Hepatocyte (in vitro differentiated cells): ENCODE measurements at regions not wholly inside any gene's neighbourhood (a gene's known extent, or its start where the extent isn't known, plus 50 kb on each side); places are given as distances from the start of the nearest gene placed in this dataset.
"Not testable (repeated sequence)": the region's sequence is repeated elsewhere in the genome, so short reads cannot be mapped to it uniquely, and the experiment has no call there.

Source experiments
- DNase-seq: peaks from one replicate; pipeline ENCODE4 v3.0.0-alpha.2; 2016; ENCODE audit warnings: low spot score
- H2AFZ ChIP-seq: fragments of 200-600 bp; sonication (generic); 2 replicates; pipeline ENCODE4 v1.6.0; 2016; ENCODE audit warnings: antibody characterized with exemption, mild to moderate bottlenecking
- H3K27ac ChIP-seq: fragments of 200-600 bp; sonication (generic); 2 replicates; pipeline ENCODE4 v1.5.1; 2016; ENCODE audit warnings: mild to moderate bottlenecking
- H3K27me3 ChIP-seq: fragments of 200-600 bp; sonication (generic); 2 replicates; pipeline ENCODE4 v1.6.1; 2016
- H3K36me3 ChIP-seq: fragments of 200-600 bp; sonication (generic); replicated peaks from 2 replicates; pipeline ENCODE4 v1.5.1; 2016; ENCODE audit warnings: low read depth; ENCODE audit not compliant: insufficient read depth
- H3K4me1 ChIP-seq: fragments of 200-600 bp; sonication (generic); 2 replicates; pipeline ENCODE4 v1.5.1; 2016; ENCODE audit warnings: mild to moderate bottlenecking, moderate library complexity; ENCODE audit not compliant: insufficient read depth
- H3K4me2 ChIP-seq: fragments of 200-600 bp; sonication (generic); 2 replicates; pipeline ENCODE4 v1.6.0; 2016
- H3K4me3 ChIP-seq: fragments of 200-600 bp; sonication (generic); 2 replicates; pipeline ENCODE4 v1.5.1; 2016; ENCODE audit warnings: mild to moderate bottlenecking
- H3K79me2 ChIP-seq: fragments of 200-600 bp; sonication (generic); 2 replicates; pipeline ENCODE4 v1.6.0; 2017; ENCODE audit warnings: mild to moderate bottlenecking
- H3K9me2 ChIP-seq: fragments of 200-600 bp; sonication (generic); replicated peaks from 2 replicates; pipeline ENCODE4 v1.6.0; 2017; ENCODE audit warnings: mild to moderate bottlenecking; ENCODE audit not compliant: insufficient read depth
- H3K9me3 ChIP-seq: fragments of 200-600 bp; sonication (generic); 2 replicates; pipeline ENCODE4 v1.5.1; 2016; ENCODE audit warnings: low read depth, mild to moderate bottlenecking
- H4K20me1 ChIP-seq: fragments of 200-600 bp; sonication (generic); 2 replicates; pipeline ENCODE4 v1.6.0; 2016; ENCODE audit warnings: mild to moderate bottlenecking; ENCODE audit not compliant: insufficient read depth, poor library complexity, severe bottlenecking
- EZH2 ChIP-seq: fragments of 200-600 bp; sonication (generic); IDR thresholded peaks from 2 replicates; pipeline ENCODE4 v1.6.1; 2016; ENCODE audit warnings: antibody characterized with exemption, mild to moderate bottlenecking, borderline replicate concordance
- EZH2phosphoT487 ChIP-seq: fragments of 200-600 bp; sonication (generic); IDR thresholded peaks from one replicate; pipeline ENCODE4 v1.6.1; 2018; ENCODE audit warnings: antibody characterized with exemption, mild to moderate bottlenecking, low read depth, moderate library complexity; ENCODE audit not compliant: unreplicated experiment, severe bottlenecking
- WGBS: methylation state at CpG from one replicate; pipeline ENCODE4 v1.1.6; 2016; ENCODE audit warnings: low lambda C conversion rate; ENCODE audit errors: missing lambda C conversion rate; 5-methylcytosine and 5-hydroxymethylcytosine counted together
- TF ChIP-seq, protein P1 (sequence below): fragments of 200-600 bp; sonication (generic); IDR thresholded peaks from 2 replicates; pipeline ENCODE4 v1.5.1; 2016; ENCODE audit warnings: antibody characterized with exemption, mild to moderate bottlenecking; ENCODE audit not compliant: poor library complexity

DNA sequence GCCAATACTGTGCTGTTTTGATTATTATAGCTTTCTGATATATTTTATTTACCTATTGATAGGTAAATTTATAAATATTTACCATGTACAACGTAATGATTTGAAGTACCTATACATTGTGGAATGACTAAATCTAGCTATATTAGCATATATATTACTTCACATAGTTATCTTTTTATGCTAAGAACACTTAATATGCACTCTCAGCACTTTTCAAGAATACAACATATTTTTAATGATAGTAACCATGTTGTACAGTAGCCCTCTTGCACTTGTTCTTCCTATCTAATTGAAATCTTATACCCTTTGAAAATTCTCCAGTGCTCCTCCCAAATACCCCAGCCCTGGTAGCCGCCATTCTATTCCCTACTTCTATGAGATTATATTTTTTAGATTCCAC, 604.0 kb upstream of the KIF2B start:
- H2AFZ ChIP-seq: no peak overlapping the region
- no peak for DNase-seq
- H3K79me2 ChIP-seq: no peaks in the 10 kb centered on the region
- no peaks in the 10 kb centered on the region for H3K36me3 ChIP-seq
- H3K9me2 ChIP-seq: no peaks in the 10 kb centered on the region
- H3K27ac ChIP-seq: no peak overlapping the region
- no peaks in the 10 kb centered on the region for H3K9me3 ChIP-seq
- H3K27me3 ChIP-seq: no peaks in the 10 kb centered on the region
- no peaks in the 10 kb centered on the region for H4K20me1 ChIP-seq
- WGBS: 83% methylated on average over 2 of the region's 2 CpGs
- H3K4me3 ChIP-seq: no peak overlapping the region
- TF ChIP-seq, protein P1, sequence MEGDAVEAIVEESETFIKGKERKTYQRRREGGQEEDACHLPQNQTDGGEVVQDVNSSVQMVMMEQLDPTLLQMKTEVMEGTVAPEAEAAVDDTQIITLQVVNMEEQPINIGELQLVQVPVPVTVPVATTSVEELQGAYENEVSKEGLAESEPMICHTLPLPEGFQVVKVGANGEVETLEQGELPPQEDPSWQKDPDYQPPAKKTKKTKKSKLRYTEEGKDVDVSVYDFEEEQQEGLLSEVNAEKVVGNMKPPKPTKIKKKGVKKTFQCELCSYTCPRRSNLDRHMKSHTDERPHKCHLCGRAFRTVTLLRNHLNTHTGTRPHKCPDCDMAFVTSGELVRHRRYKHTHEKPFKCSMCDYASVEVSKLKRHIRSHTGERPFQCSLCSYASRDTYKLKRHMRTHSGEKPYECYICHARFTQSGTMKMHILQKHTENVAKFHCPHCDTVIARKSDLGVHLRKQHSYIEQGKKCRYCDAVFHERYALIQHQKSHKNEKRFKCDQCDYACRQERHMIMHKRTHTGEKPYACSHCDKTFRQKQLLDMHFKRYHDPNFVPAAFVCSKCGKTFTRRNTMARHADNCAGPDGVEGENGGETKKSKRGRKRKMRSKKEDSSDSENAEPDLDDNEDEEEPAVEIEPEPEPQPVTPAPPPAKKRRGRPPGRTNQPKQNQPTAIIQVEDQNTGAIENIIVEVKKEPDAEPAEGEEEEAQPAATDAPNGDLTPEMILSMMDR: no peak
- TF ChIP-seq EZH2 (no peak), EZH2phosphoT487 (no peak)
- no peak overlapping the region for H3K4me2 ChIP-seq
- H3K4me1 ChIP-seq: no peaks in the 10 kb centered on the region

DNA sequence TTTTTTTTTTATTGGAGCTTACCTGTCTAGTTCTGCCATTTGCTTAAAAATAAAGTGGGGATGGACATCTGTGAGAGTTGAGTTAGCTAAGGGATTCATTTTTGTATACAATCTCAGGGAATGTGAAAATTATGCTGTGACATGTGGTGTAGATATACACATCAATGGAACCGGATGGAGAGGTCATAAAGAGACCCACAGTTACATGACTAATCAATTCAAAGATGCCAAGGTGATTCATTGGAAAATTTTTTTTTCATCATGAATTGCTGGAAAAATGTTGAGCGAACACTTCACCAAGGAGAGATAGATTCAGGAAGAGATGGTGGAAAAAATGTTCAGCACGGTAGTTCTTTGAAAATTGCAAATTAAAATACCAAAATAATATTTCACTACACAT, 605.4 kb upstream of the KIF2B start:
- Histone ChIP-seq H3K27ac (no peak overlapping the region), H3K36me3 (no peaks in the 10 kb centered on the region), H3K27me3 (no peaks in the 10 kb centered on the region), H3K79me2 (no peaks in the 10 kb centered on the region), H3K9me2 (no peaks in the 10 kb centered on the region), H3K4me2 (no peak overlapping the region), H3K9me3 (no peaks in the 10 kb centered on the region), H3K4me3 (no peak overlapping the region), H3K4me1 (no peaks in the 10 kb centered on the region), H2AFZ (no peak overlapping the region), H4K20me1 (no peaks in the 10 kb centered on the region)
- no peak for TF ChIP-seq EZH2
- no peak for TF ChIP-seq EZH2phosphoT487
- TF ChIP-seq, protein P1: no peak
- 93% methylated on average over 3 of the region's 3 CpGs for WGBS
- DNase-seq: no peak

DNA sequence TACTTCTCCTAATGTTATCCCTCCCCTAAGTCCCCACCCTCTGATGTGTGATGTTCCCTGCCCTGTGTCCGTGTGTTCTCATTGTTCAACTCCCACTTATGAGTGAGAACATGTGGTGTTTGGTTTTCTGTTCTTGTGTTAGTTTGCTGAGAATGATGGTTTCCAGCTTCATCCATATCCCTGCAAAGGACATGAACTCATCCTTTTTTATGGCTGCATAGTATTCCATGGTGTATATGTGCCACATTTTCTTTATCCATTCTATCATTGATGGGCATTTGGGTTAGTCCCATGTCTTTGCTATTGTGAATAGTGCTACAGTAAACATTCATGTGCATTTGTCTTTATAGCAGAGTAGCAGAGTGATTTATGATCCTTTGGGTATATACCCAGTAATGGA, 613.8 kb upstream of the KIF2B start:
- not testable (repeated sequence) for H3K4me2 ChIP-seq, H3K79me2 ChIP-seq, DNase-seq, H3K27ac ChIP-seq, H3K9me3 ChIP-seq, H3K36me3 ChIP-seq, H3K4me3 ChIP-seq, H2AFZ ChIP-seq, H3K9me2 ChIP-seq, H3K4me1 ChIP-seq, H3K27me3 ChIP-seq, H4K20me1 ChIP-seq
- 100% methylated on average over 1 of the region's 1 CpG for WGBS

DNA sequence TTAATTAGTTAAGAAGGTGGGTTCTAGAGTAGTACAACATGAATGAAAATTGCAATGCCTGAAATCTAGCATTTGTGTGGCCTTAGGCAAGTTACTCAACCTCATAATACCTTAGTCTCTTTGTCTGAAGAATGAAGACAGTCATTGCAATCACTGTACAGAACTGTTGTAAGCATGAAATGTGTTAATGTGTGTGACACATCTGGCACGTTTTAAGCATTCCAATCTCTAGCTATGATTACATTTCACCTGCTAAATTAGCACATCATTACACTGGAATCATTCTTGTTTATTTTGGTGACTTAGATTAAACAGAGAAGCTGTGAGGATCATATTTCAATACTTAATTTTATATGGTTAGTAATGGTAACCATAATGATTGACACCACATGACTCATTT, 629.7 kb upstream of the KIF2B start:
- Histone ChIP-seq H3K9me3 (no peaks in the 10 kb centered on the region), H3K4me3 (no peak overlapping the region), H3K9me2 (no peaks in the 10 kb centered on the region), H2AFZ (no peak overlapping the region), H3K27ac (no peak overlapping the region), H3K4me2 (no peak overlapping the region), H3K4me1 (no peaks in the 10 kb centered on the region), H3K36me3 (no peaks in the 10 kb centered on the region), H3K79me2 (no peaks in the 10 kb centered on the region), H4K20me1 (no peaks in the 10 kb centered on the region), H3K27me3 (no peaks in the 10 kb centered on the region)
- WGBS: 59% methylated on average over 1 of the region's 1 CpG
- TF ChIP-seq EZH2phosphoT487: no peak
- TF ChIP-seq, protein P1: no peak
- DNase-seq: no peak
